PC-9 (cell line): ENCODE measurements at regions not wholly inside any gene's neighbourhood (a gene's known extent, or its start where the extent isn't known, plus 50 kb on each side); places are given as distances from the start of the nearest gene placed in this dataset.

Source experiments
- EZH2 ChIP-seq: fragments of 200-600 bp; sonication (generic); IDR thresholded peaks from 2 replicates; pipeline ENCODE4 v1.8.0; 2017; ENCODE audit warnings: antibody characterized with exemption, low read depth
- TF ChIP-seq, protein P1 (sequence below): fragments of 200-600 bp; sonication (generic); conservative IDR thresholded peaks from 2 replicates; pipeline ENCODE4 v1.6.1; 2017; ENCODE audit warnings: mixed run types, antibody characterized with exemption, mild to moderate bottlenecking, moderate library complexity

DNA sequence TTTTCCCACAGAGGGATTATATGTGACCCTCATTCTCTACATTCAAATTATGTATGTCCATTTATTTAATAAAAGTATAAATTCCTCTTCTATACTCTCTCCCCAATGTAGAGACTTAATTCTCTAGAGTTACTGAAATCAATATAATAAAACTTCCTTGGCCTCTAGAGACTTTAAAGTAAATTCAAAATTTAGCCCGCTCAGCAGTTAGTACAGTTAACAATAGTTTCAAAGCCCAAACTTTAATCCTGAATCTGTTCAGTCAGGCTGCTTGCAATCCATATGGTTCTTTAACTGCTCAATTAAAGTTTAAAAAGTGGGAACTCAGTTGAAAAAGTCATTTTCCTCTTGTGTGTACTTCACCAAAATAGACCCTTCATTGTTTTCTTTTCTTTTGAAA is 2558.4 kb downstream of the ARAP2 start:
- no peak for TF ChIP-seq EZH2
- TF ChIP-seq, protein P1, sequence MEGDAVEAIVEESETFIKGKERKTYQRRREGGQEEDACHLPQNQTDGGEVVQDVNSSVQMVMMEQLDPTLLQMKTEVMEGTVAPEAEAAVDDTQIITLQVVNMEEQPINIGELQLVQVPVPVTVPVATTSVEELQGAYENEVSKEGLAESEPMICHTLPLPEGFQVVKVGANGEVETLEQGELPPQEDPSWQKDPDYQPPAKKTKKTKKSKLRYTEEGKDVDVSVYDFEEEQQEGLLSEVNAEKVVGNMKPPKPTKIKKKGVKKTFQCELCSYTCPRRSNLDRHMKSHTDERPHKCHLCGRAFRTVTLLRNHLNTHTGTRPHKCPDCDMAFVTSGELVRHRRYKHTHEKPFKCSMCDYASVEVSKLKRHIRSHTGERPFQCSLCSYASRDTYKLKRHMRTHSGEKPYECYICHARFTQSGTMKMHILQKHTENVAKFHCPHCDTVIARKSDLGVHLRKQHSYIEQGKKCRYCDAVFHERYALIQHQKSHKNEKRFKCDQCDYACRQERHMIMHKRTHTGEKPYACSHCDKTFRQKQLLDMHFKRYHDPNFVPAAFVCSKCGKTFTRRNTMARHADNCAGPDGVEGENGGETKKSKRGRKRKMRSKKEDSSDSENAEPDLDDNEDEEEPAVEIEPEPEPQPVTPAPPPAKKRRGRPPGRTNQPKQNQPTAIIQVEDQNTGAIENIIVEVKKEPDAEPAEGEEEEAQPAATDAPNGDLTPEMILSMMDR, result no peak
